HG03196 (cell line): ENCODE measurements at regions not wholly inside any gene's neighbourhood (a gene's known extent, or its start where the extent isn't known, plus 50 kb on each side); places are given as distances from the start of the nearest gene placed in this dataset.

Experiments used
- ATAC-seq: cut with Tn5 transposase; IDR thresholded peaks from one replicate; pipeline ENCODE4 v1.9.1; 2021; ENCODE audit not compliant: unreplicated experiment

GRCh38 chr4:11514779-11515419 lies 86.2 kb upstream of the HS3ST1 start:
- no peak for ATAC-seq

GRCh38 chr4:11514003-11514402 lies 85.3 kb upstream of the HS3ST1 start:
- no peak for ATAC-seq

DNA sequence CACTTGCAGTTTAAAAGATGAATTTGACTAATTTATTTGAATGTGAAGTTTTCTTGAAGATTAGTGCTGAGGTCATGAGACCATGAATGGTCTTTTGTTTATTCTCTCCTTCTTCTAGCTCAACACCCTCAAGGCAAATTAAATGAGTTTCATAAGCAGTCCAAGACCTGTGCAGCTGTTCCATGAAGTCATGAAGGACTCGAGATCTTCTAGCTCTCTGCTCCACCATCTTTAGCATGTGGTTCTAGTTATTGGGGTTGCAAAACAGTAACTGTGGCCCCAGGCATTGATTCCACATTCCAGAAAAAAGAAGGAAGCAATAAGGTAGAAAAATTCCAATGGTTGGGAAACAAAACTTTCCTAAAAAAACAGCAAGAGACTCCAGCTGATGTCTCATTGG lies 84.2 kb upstream of the HS3ST1 start:
- ATAC-seq = no peak

DNA sequence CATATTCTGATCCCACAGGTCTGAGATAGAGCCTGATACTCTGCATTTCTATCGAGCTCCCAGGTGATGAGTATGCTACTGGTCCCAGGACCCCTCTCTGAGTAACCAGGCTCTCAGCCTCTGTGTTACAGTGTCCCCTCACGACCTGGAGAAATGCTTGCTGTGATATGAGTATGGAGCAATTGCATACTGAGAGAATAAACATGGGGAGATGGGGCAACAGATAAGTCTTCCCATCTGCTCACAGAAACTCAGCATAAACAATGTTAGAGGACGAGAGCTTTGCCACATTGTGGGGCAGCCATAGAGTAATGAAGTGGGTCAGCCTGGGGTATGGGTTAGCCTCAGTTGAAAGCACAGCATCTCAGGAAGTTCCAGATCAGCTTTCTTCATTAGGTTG lies 82.6 kb upstream of the HS3ST1 start:
- no peak for ATAC-seq

DNA sequence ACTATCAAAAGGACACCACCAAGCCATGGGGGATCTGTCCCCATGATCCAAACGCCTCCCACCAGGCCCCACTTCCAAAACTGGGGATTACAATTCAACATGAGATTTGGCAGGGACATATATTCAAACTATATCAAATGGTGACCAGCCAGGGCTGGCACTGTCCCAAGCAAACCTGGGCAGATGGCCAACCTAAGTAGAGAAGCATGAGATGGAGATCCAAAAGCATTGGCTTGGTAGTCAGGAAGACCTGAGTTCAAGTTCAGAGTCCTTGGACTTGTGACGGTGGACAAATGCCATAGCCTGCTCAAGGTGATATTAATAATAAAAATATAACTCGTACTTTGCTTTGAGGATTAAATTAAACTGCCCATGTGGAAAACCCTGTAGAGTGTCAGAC lies 79.2 kb upstream of the HS3ST1 start:
- no peak for ATAC-seq

DNA sequence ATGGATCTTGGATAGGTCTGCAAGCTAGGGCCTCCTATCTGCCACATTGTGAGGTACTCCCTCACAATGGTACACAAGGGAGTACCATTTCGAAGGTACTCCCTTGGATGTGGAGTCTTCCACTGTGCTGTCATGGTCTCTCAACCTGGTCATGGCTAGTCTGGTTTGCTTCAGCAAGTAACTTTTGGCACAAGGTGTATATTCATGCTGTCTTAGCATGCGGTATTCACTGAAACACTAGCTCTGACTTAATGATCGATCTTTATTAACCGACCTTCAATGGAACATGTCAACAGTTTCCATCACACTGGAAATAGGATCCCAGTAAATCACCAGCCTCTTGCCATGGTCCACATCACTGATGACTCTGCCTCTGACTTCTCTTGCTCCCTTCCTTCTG lies 77.5 kb upstream of the HS3ST1 start:
- ATAC-seq = no peak

DNA sequence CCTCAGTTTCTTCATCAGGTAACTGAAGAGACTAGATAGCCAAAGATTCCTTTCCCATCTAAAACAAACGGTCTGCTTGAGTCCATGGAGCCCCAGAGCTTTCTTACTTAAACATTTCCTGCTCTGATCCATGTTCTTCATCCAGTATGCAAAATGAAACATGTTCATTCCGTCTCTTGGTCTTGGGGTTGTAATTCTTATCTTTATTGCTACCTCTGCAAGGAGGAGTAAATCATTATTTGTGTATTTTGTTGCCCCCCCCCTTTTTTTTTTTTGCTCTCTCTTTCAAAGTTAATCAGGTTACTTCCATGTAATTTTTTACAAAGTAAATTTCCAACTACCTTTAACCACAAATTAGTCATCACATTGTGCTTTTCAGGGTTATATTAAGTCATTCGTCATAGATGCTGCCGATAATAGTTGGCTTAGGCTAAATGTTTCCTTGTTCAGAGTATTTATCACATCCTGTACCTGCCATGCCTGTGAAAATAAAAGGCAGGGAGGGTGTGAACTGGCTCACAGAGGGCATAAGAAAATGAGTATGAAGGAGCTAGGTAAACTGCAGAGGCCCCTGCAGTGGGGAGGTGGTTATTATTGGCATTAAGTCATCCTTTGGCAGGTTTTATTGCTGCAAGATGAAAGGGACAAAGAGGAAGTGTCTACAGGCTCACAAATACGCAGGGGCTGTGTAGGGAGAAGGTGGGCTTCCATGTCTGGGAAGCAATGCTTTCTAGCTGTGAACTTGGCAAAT lies 76.7 kb upstream of the HS3ST1 start:
- no peak for ATAC-seq

DNA sequence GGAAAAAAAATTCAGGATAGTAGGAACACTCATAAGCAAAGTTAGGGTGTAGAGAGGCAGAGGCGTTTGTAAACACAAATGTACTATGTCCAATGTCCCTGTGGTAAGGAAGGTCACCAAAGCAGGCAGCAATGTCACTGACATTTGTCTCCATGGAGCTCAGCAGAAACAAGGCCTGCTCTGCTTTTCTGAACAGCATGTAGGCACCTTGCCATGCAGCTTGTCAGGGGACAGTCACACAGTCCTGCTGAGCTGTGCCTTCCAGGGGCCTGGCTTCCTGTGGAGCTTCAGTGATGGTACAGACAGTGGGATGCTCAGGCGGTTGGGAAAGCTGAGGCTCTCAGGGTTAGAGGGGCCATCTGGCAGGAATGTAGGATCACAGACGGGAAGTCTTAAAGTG lies 74.5 kb upstream of the HS3ST1 start:
- ATAC-seq = no peak

GRCh38 chr4:11497972-11498371 lies 69.3 kb upstream of the HS3ST1 start:
- no peak for ATAC-seq

- no peak for ATAC-seq
These were observed 68.6 kb upstream of the HS3ST1 start for GRCh38 chr4:11497212-11497806.

- ATAC-seq = no peak
These were observed 67.7 kb upstream of the HS3ST1 start for GRCh38 chr4:11496351-11496829.

- no peak for ATAC-seq
These were observed 67.1 kb upstream of the HS3ST1 start for GRCh38 chr4:11495818-11496217.

DNA sequence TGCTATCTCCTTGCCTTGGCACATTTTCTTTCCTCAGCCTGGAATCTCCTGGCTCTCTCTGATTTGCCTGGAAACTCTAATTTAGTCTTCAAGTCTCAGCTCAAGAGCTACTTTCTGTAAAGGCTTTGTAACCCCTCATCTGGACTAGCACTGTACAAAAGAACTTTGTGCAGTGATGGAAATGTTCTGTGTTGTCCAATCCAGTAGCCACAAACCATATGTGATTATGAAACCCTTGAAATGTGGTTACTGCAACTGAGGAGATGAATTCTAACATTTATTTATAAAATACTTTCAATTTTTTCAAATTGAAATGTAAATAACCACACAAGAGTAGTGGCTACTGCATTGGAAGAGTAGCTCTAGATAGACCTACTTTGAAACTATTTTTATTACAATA lies 66.6 kb upstream of the HS3ST1 start:
- ATAC-seq = no peak

GRCh38 chr4:11494232-11494631 lies 65.5 kb upstream of the HS3ST1 start:
- ATAC-seq = no peak

- no peak for ATAC-seq
These were observed 60.9 kb upstream of the HS3ST1 start for GRCh38 chr4:11489453-11490083.

DNA sequence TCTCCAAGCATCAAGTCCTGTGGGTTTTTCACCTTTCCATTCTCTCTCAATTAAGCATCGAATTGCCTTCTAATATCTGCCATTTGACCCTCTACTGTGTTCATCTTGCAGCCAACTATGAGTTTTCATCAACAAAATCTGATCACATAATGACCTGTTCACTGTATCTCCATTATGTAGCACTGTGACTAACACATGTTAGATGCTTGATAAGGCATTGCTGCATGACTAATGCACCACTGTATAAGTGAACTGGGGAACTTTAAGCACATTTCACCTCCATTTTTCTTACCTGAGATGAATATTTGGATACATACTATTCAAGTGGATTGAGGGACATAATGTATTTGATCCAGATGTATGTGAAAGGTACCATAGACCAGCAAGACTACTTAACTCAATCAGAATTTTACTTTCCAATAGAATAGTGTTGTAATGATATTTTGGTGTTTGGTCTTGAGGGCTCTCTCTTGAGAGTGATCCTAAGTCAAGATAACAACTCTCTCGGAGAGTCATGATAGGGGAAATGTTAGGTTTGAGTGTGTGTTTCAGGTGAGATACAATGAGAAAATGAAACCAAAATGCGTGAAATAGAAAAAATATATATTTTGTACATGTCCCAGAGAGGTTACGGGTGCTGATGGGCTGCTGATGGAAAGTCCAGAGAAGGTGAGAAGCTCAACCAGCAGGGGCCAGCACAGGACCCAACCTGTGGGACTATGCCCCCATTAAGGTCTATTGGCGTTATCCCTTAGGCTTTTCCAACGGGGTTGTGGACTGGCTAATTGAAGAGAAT lies 60.2 kb upstream of the HS3ST1 start:
- ATAC-seq = no peak

DNA sequence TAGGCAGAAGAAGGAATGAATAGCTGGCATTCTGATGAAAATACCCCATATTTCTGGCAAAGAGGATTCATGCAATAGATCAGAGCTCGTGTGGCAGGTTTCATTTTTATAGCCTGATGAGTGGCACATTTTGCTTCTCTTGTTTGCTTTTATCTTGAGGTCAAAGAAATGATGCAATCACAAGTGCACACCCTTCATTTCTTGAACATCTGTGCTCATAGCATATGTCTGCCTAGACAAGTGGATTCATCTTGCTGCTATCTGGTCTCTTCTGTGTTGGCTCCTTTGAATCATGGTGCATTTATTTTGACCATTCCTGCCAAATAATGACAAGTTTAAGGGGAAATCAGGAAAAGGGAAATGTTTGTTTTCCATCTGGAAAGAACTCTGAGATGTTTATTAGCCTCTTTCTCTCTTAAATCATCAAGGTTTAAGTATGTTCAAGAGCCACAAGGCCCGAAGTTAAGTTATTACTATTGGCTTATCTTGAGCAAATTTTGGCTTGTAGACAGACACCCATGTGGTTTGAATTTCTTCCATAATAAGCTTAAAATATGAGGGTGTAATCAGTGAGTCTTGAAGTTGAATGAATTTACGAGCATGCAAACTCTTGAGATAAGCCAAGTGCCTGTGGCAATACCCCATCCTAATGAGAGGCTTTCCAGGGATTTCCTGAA lies 59.3 kb upstream of the HS3ST1 start:
- ATAC-seq = no peak

GRCh38 chr4:11487139-11487538 lies 58.4 kb upstream of the HS3ST1 start:
- ATAC-seq = no peak

DNA sequence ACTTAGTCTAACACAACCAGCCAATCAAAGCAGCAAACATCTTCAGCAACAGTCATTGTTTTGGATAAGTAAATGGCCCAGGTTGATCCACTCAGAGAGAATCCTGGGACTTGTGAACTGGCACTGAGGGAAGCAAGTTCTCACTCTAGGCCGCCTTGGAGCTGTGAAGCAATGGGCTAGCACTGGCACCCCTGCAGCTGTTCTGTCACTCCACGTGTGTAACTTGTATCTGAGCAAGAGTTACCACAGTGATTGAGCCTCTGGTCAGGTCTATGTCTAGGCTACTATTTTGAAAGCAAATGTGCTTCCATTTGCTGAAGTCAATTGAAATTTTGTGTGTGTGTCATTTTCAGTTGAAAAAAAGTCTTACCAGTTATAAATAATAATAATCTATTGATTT lies 57.2 kb upstream of the HS3ST1 start:
- ATAC-seq = no peak

- ATAC-seq = no peak
These were observed 55.8 kb upstream of the HS3ST1 start for GRCh38 chr4:11484531-11484930.
